GM12878 (cell line): ENCODE measurements at regions not wholly inside any gene's neighbourhood (a gene's known extent, or its start where the extent isn't known, plus 50 kb on each side); places are given as distances from the start of the nearest gene placed in this dataset.

Experiments used
- NR2C1 ChIP-seq: fragments of 450-650 bp; IDR thresholded peaks from 2 replicates; pipeline ENCODE4 v1.6.1; 2017; ENCODE audit warnings: antibody characterized with exemption, mild to moderate bottlenecking, moderate library complexity
- NR2C2 ChIP-seq: IDR thresholded peaks from 2 replicates; pipeline ENCODE4 v1.6.1; 2011; ENCODE audit warnings: borderline replicate concordance, low read depth; ENCODE audit not compliant: control insufficient read depth, insufficient read length

DNA sequence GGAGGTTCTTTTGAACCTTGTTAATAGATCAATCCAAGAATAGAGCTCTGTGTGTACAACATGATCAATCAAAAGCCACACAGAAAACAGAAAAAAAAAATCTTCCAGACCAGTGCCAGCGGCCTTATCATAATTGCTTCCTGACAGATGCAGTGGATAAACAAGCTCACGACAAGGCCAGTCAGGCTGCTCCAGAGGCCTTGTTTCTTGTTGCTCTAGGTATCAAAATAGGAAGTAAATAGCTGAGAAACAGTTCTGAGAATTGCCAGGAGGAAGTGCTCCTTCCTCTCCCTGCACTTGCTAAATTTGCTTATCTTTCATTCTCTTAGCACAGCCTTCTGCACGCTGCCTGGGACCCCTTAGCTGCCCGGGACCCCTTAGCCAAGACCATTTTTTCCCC, 199.0 kb upstream of the TARS1 start:
- TF ChIP-seq NR2C2, result no peak
- no peak for TF ChIP-seq NR2C1
